ENCODE measurements at regions not wholly inside any gene's neighbourhood (a gene's known extent, or its start where the extent isn't known, plus 50 kb on each side); places are given as distances from the start of the nearest gene placed in this dataset.

- H3K4me2 ChIP-seq (ENCODE audit: low read length): no peak overlapping the region
- no peaks in the 10 kb centered on the region for H4K20me1 ChIP-seq (ENCODE audit: insufficient read depth, low read length)
- no peak overlapping the region for H3K9ac ChIP-seq (ENCODE audit: low read length)
- H3K4me3 ChIP-seq (ENCODE audit: low read depth, low read length, poor library complexity, severe bottlenecking): no peak overlapping the region
- no peaks in the 10 kb centered on the region for H3K79me2 ChIP-seq (ENCODE audit: insufficient read depth, low read length)
- H3K4me1 ChIP-seq (ENCODE audit: insufficient read depth, low read length, severe bottlenecking): no peaks in the 10 kb centered on the region
- H3K9me2 ChIP-seq (ENCODE audit: low read depth, low read length): no peaks in the 10 kb centered on the region
- H3K27ac ChIP-seq (ENCODE audit: low read depth, low read length, poor library complexity, severe bottlenecking): no peak overlapping the region
- no peaks in the 10 kb centered on the region for H3K27me3 ChIP-seq (ENCODE audit: insufficient read depth, low read length)
- no peak for TF ChIP-seq EZH2 (IDR thresholded peaks at IDR 0.05; ENCODE audit: borderline replicate concordance, low read length)
- no peaks in the 10 kb centered on the region for H3K9me3 ChIP-seq (ENCODE audit: low read length)
- no peaks in the 10 kb centered on the region for H3K36me3 ChIP-seq (ENCODE audit: insufficient read depth, low read length)
- no peaks in the 10 kb centered on the region for H3F3A ChIP-seq (ENCODE audit: insufficient read depth, low read length)
- H2AFZ ChIP-seq (ENCODE audit: low read length): no peak overlapping the region
Observed at GRCh38 chr11:19562156-19562555, 150.5 kb upstream of the NAV2 start.

- no peaks in the 10 kb centered on the region for H3K27me3 ChIP-seq (ENCODE audit: insufficient read depth, low read length)
- H3K4me1 ChIP-seq (ENCODE audit: insufficient read depth, low read length, severe bottlenecking): no peaks in the 10 kb centered on the region
- H4K20me1 ChIP-seq (ENCODE audit: insufficient read depth, low read length): no peaks in the 10 kb centered on the region
- no peak overlapping the region for H3K9ac ChIP-seq (ENCODE audit: low read length)
- no peaks in the 10 kb centered on the region for H3K36me3 ChIP-seq (ENCODE audit: insufficient read depth, low read length)
- no peak overlapping the region for H3K4me3 ChIP-seq (ENCODE audit: low read depth, low read length, poor library complexity, severe bottlenecking)
- H3K79me2 ChIP-seq (ENCODE audit: insufficient read depth, low read length): no peaks in the 10 kb centered on the region
- no peaks in the 10 kb centered on the region for H3K9me3 ChIP-seq (ENCODE audit: low read length)
- TF ChIP-seq CTCF (IDR thresholded peaks at IDR 0.05; ENCODE audit: low read length): no peak
- TF ChIP-seq EZH2 (IDR thresholded peaks at IDR 0.05; ENCODE audit: borderline replicate concordance, low read length): no peak
- H3F3A ChIP-seq (ENCODE audit: insufficient read depth, low read length): no peaks in the 10 kb centered on the region
- no peaks in the 10 kb centered on the region for H3K9me2 ChIP-seq (ENCODE audit: low read depth, low read length)
- H2AFZ ChIP-seq (ENCODE audit: low read length): no peak overlapping the region
- H3K4me2 ChIP-seq (ENCODE audit: low read length): no peak overlapping the region
- no peak overlapping the region for H3K27ac ChIP-seq (ENCODE audit: low read depth, low read length, poor library complexity, severe bottlenecking)
Observed at GRCh38 chr11:19561011-19561410, 151.6 kb upstream of the NAV2 start.

- Histone ChIP-seq H3K36me3 (ENCODE audit: insufficient read depth, low read length) (no peaks in the 10 kb centered on the region), H2AFZ (ENCODE audit: low read length) (no peak overlapping the region), H3K9ac (ENCODE audit: low read length) (no peak overlapping the region), H3K79me2 (ENCODE audit: insufficient read depth, low read length) (no peaks in the 10 kb centered on the region), H3K27me3 (ENCODE audit: insufficient read depth, low read length) (no peaks in the 10 kb centered on the region), H3K9me2 (ENCODE audit: low read depth, low read length) (no peaks in the 10 kb centered on the region), H3K4me2 (ENCODE audit: low read length) (no peak overlapping the region), H3K9me3 (ENCODE audit: low read length) (no peaks in the 10 kb centered on the region), H3K4me3 (ENCODE audit: low read depth, low read length, poor library complexity, severe bottlenecking) (no peak overlapping the region), H3F3A (ENCODE audit: insufficient read depth, low read length) (no peaks in the 10 kb centered on the region), H3K4me1 (ENCODE audit: insufficient read depth, low read length, severe bottlenecking) (no peaks in the 10 kb centered on the region), H4K20me1 (ENCODE audit: insufficient read depth, low read length) (no peaks in the 10 kb centered on the region), H3K27ac (ENCODE audit: low read depth, low read length, poor library complexity, severe bottlenecking) (no peak overlapping the region)
- TF ChIP-seq EZH2 (IDR thresholded peaks at IDR 0.05; ENCODE audit: borderline replicate concordance, low read length): no peak
- TF ChIP-seq CTCF (IDR thresholded peaks at IDR 0.05; ENCODE audit: low read length): no peak
Observed at GRCh38 chr11:19560156-19560555, 152.5 kb upstream of the NAV2 start.

GRCh38 chr11:19559746-19560145, 152.9 kb upstream of the NAV2 start:
- no peaks in the 10 kb centered on the region for H3K36me3 ChIP-seq (ENCODE audit: insufficient read depth, low read length)
- H3K79me2 ChIP-seq (ENCODE audit: insufficient read depth, low read length): no peaks in the 10 kb centered on the region
- TF ChIP-seq EZH2 (IDR thresholded peaks at IDR 0.05; ENCODE audit: borderline replicate concordance, low read length): no peak
- TF ChIP-seq CTCF (IDR thresholded peaks at IDR 0.05; ENCODE audit: low read length): no peak
- no peak overlapping the region for H2AFZ ChIP-seq (ENCODE audit: low read length)
- H3K9me2 ChIP-seq (ENCODE audit: low read depth, low read length): no peaks in the 10 kb centered on the region
- no peak overlapping the region for H3K4me2 ChIP-seq (ENCODE audit: low read length)
- H3K4me3 ChIP-seq (ENCODE audit: low read depth, low read length, poor library complexity, severe bottlenecking): no peak overlapping the region
- no peak overlapping the region for H3K9ac ChIP-seq (ENCODE audit: low read length)
- H3K9me3 ChIP-seq (ENCODE audit: low read length): no peaks in the 10 kb centered on the region
- no peaks in the 10 kb centered on the region for H3K27me3 ChIP-seq (ENCODE audit: insufficient read depth, low read length)
- H4K20me1 ChIP-seq (ENCODE audit: insufficient read depth, low read length): no peaks in the 10 kb centered on the region
- H3K27ac ChIP-seq (ENCODE audit: low read depth, low read length, poor library complexity, severe bottlenecking): no peak overlapping the region
- H3K4me1 ChIP-seq (ENCODE audit: insufficient read depth, low read length, severe bottlenecking): no peaks in the 10 kb centered on the region
- no peaks in the 10 kb centered on the region for H3F3A ChIP-seq (ENCODE audit: insufficient read depth, low read length)

Measured in OCI-LY1 (cell line).